K562 (cell line): ENCODE measurements at regions not wholly inside any gene's neighbourhood (a gene's known extent, or its start where the extent isn't known, plus 50 kb on each side); places are given as distances from the start of the nearest gene placed in this dataset.

Experiments used
- ATAC-seq: fragments of 200-7000 bp; cut with Tn5 transposase; 3 replicates; pipeline ENCODE4 v1.9.1; 2020; ENCODE audit warnings: moderate library complexity
- BruUV-seq: library from RNA; stranded (reverse); fragments of 400-500 nt; replicated peaks from 2 replicates; lab custom pipeline; 2021; lab: Mats Ljungman, UMichigan
- CTCF ChIA-PET: fragments of 300-600 bp; formaldehyde crosslinking; extraction: SDS; loops from one replicate; lab custom pipeline; 2021; ENCODE audit warnings: low intra/inter-chr PET ratio; lab: Yijun Ruan, JAX
- POLR2A ChIA-PET: fragments of 300-600, 350-650 bp; sonication (Branson Sonifier 250); formaldehyde crosslinking; extraction: SDS; loops from one replicate; lab custom pipeline; 2021; ENCODE audit warnings: antibody characterized with exemption, inconsistent platforms; lab: Yijun Ruan, JAX
- DNase-seq, 4 experiments: peaks; one replicate each; pipeline versions ENCODE4 v3.0.0 to v3.0.0-alpha.2; 2011 to 2018; ENCODE audit warnings: low spot score in 3 of 4, mixed read lengths in 3 of 4; ENCODE audit errors: extremely low read depth in 1 of 4
- FAIRE-seq: peaks from 2 replicates; lab custom pipeline; 2011; peaks lifted over from hg19 to GRCh38; lab: Jason Lieb, UNC
- H2AFZ ChIP-seq: 2 replicates; pipeline ENCODE4 v1.6.0; 2011; ENCODE audit warnings: low read depth, low read length, control low read depth, inconsistent platforms
- H3K27ac ChIP-seq: fragments of 200-600 bp; 3 replicates; pipeline ENCODE4 v1.8.0; 2011; ENCODE audit warnings: low read depth, mild to moderate bottlenecking, control low read depth, inconsistent platforms, low read length, moderate library complexity, mixed read lengths; ENCODE audit errors: extremely low read depth
- H3K27me3 ChIP-seq, 2 experiments: fragments of 300-600 bp in 1 of 2; 2 replicates in 1 of 2; 3 replicates in 1 of 2; pipeline versions ENCODE4 v1.6.0 to v1.8.0; 2011; ENCODE audit warnings: inconsistent platforms in 2 of 2, low read length in 2 of 2, mild to moderate bottlenecking in 1 of 2, mixed read lengths in 1 of 2, moderate library complexity in 1 of 2; ENCODE audit not compliant: control insufficient read depth in 2 of 2, insufficient read depth in 2 of 2
- H3K36me3 ChIP-seq: fragments of 300-600 bp; 3 replicates; pipeline ENCODE4 v1.8.0; 2011; ENCODE audit warnings: mild to moderate bottlenecking, low read length, inconsistent platforms; ENCODE audit not compliant: control insufficient read depth, insufficient read depth
- H3K4me1 ChIP-seq, 2 experiments: fragments of 200-600 bp in 1 of 2; replicated peaks in 1 of 2; 2 replicates in 1 of 2; 3 replicates in 1 of 2; pipeline versions ENCODE4 v1.5.1 to v1.8.0; 2011; ENCODE audit warnings: inconsistent platforms in 2 of 2, low read length in 2 of 2, mild to moderate bottlenecking in 1 of 2, mixed read lengths in 1 of 2, moderate library complexity in 1 of 2; ENCODE audit not compliant: control insufficient read depth in 2 of 2, insufficient read depth in 2 of 2
- H3K4me2 ChIP-seq: 2 replicates; pipeline ENCODE4 v1.6.1; 2011; ENCODE audit warnings: low read length, control low read depth, inconsistent platforms, mixed read lengths; ENCODE audit not compliant: insufficient read depth
- H3K4me3 ChIP-seq: fragments of 200-600 bp; sonication (generic), shearing (Covaris generic); 2 replicates; pipeline ENCODE4 v1.5.1; 2016; ENCODE audit warnings: control low read depth, inconsistent platforms
- H3K79me2 ChIP-seq: fragments of 200-600 bp; 3 replicates; pipeline ENCODE4 v1.8.0; 2011; ENCODE audit warnings: low read length, inconsistent platforms; ENCODE audit not compliant: control insufficient read depth, insufficient read depth
- H3K9ac ChIP-seq, 2 experiments: 2 replicates each; pipeline versions ENCODE4 v1.6.0 to v1.6.1; 2011; ENCODE audit warnings: low read depth in 2 of 2, low read length in 2 of 2, control low read depth in 1 of 2, inconsistent platforms in 1 of 2, mild to moderate bottlenecking in 1 of 2, mixed read lengths in 1 of 2; ENCODE audit not compliant: insufficient read depth in 1 of 2
- H3K9me1 ChIP-seq: one replicate; pipeline ENCODE4 v1.6.0; 2011; ENCODE audit warnings: inconsistent platforms, mild to moderate bottlenecking, low read length, moderate library complexity; ENCODE audit not compliant: control insufficient read depth, insufficient read depth
- H3K9me3 ChIP-seq: replicated peaks from 2 replicates; pipeline ENCODE4 v1.5.1; 2011; ENCODE audit warnings: low read depth, low read length, inconsistent platforms; ENCODE audit not compliant: control insufficient read depth, insufficient read depth
- H4K20me1 ChIP-seq: replicated peaks from 2 replicates; pipeline ENCODE4 v1.6.1; 2011; ENCODE audit warnings: low read length, inconsistent platforms, mixed read lengths; ENCODE audit not compliant: control insufficient read depth, insufficient read depth
- ATF7 ChIP-seq: fragments of 450-650 bp; IDR thresholded peaks from 2 replicates; pipeline ENCODE4 v1.7.1; 2014; ENCODE audit warnings: mild to moderate bottlenecking, moderate library complexity
- HDAC1 ChIP-seq, 2 experiments: fragments of 450-650 bp; IDR thresholded peaks; 2 replicates each; pipeline ENCODE4 v1.6.1; 2016 to 2017; ENCODE audit warnings: inconsistent platforms in 1 of 2, mild to moderate bottlenecking in 1 of 2, moderate library complexity in 1 of 2
- KDM4B ChIP-seq, 2 experiments: fragments of 450-650 bp in 1 of 2; sonication (generic) in 1 of 2; IDR thresholded peaks; 2 replicates each; pipeline ENCODE4 v1.6.1; 2016 to 2017; ENCODE audit warnings: borderline replicate concordance in 2 of 2, antibody characterized with exemption in 1 of 2, low read depth in 1 of 2, mild to moderate bottlenecking in 1 of 2
- KLF1 ChIP-seq: fragments of 450-650 bp; IDR thresholded peaks from 2 replicates; pipeline ENCODE4 v1.6.1; 2016; ENCODE audit warnings: missing genetic modification characterization, missing compliant biosample characterization
- NONO ChIP-seq, 2 experiments: fragments of 200-400 bp in 1 of 2; fragments of 450-650 bp in 1 of 2; formaldehyde crosslinking in 1 of 2; IDR thresholded peaks; 2 replicates each; pipeline ENCODE4 v1.6.1; 2017; ENCODE audit warnings: low read depth in 2 of 2, mild to moderate bottlenecking in 2 of 2, moderate library complexity in 2 of 2, low read length in 1 of 2
- NUFIP1 ChIP-seq: fragments of 450-650 bp; IDR thresholded peaks from 2 replicates; pipeline ENCODE4 v1.6.1; 2018; ENCODE audit not compliant: partially characterized antibody
- ZFX ChIP-seq: sonication (generic); formaldehyde crosslinking; IDR thresholded peaks from 2 replicates; pipeline ENCODE4 v1.8.0; 2022; ENCODE audit warnings: mild to moderate bottlenecking, missing genetic modification reagents, moderate library complexity
- WGBS: fragments of 100-300 bp; shearing (Covaris generic); methylation state at CpG from one replicate; pipeline ENCODE4 v1.1.6; 2016; ENCODE audit warnings: low coverage, mixed read lengths; ENCODE audit not compliant: insufficient coverage; ENCODE audit errors: missing lambda C conversion rate; 5-methylcytosine and 5-hydroxymethylcytosine counted together
- in situ Hi-C: fragments of 300-500 bp; cut with MboI; formaldehyde crosslinking; loops from 4 replicates; pipeline ENCODE4 v1.15.0; 2018; ENCODE audit warnings: inconsistent platforms, mixed read lengths
- intact Hi-C: fragments of 100-400 bp; cut with micrococcal nuclease; formaldehyde crosslinking; loops from 2 replicates; pipeline ENCODE4 v1.14.2; 2022
- TF ChIP-seq, protein P1 (sequence below): sonication (generic); formaldehyde crosslinking; IDR thresholded peaks from 2 replicates; pipeline ENCODE4 v1.9.0; 2022; ENCODE audit warnings: mild to moderate bottlenecking, missing genetic modification reagents
- TF ChIP-seq, protein P2 (sequence below): fragments of 250-450 bp; sonication (Bioruptor Pico); IDR thresholded peaks from 2 replicates; pipeline ENCODE4 v1.9.0; 2021; ENCODE audit warnings: mild to moderate bottlenecking
- TF ChIP-seq, protein P3 (sequence below), 2 experiments: fragments of 450-650 bp in 1 of 2; sonication (generic) in 1 of 2; formaldehyde crosslinking; conservative IDR thresholded peaks; 2 replicates each; pipeline versions ENCODE4 v1.4.0 to v1.8.1; 2020 to 2022; ENCODE audit warnings: mild to moderate bottlenecking in 1 of 2, missing genetic modification reagents in 1 of 2

DNA sequence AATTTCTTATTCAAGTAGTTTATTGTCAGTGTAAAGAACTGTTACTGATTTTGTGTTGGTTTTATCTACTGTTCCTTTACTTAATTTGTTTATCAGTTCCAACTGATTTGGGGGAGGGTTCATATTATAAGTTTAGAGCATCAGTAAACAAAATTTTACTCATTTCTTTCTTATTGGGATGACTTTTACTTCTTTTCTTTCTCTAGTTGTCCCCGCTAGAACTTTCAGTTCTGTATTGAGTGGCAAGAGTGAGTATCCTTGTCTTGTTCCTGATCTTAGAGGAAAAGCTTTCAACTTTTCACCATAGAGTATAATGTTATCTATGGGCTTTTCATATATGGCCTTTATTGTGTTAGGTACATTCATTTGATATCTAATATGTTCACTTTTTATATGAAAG, 584.1 kb downstream of the LRFN5 start:
- FAIRE-seq, result no peak

DNA sequence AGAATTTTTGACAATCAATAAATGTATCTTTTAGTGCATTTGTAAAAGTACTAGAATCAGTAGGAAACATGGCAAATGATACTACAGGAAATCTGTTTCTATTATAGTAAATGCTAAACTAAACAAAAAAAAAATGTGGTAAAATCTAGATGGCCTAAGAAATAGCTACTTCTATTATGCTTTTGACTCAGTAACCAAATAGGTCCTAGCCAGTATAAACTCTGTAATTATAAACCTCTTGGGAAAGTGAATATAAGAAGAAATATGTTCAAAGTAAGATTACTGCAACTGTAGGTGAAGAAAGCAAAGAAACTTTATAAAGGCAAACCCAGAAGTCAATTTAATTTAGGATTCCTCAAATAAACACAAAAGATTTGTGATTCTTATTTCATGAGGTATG, 581.2 kb downstream of the LRFN5 start:
- no peaks in the 10 kb centered on the region for H3K27me3 ChIP-seq
- H4K20me1 ChIP-seq, result no peaks in the 10 kb centered on the region
- no peaks in the 10 kb centered on the region for H3K9me3 ChIP-seq
- no peak for DNase-seq
- no peak for ATAC-seq
- H3K36me3 ChIP-seq, result no peaks in the 10 kb centered on the region
- H3K9me1 ChIP-seq, result no peaks in the 10 kb centered on the region
- H3K4me1 ChIP-seq, result no peaks in the 10 kb centered on the region
- no peak overlapping the region for H3K4me2 ChIP-seq
- H3K4me3 ChIP-seq, result no peak overlapping the region
- TF ChIP-seq NONO (IDR thresholded peaks at IDR 0.05; ENCODE audit: low read depth in 2 of 2, low read length in 1 of 2) (no peak), NUFIP1 (no peak), HDAC1 (IDR thresholded peaks at IDR 0.05) (no peak), KLF1 (tag) (no peak), ATF7 (no peak)
- TF ChIP-seq, protein P1, sequence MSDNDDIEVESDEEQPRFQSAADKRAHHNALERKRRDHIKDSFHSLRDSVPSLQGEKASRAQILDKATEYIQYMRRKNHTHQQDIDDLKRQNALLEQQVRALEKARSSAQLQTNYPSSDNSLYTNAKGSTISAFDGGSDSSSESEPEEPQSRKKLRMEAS (CRISPR knock-in tag), result no peak
- TF ChIP-seq, protein P2, sequence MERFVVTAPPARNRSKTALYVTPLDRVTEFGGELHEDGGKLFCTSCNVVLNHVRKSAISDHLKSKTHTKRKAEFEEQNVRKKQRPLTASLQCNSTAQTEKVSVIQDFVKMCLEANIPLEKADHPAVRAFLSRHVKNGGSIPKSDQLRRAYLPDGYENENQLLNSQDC, result no peak
- TF ChIP-seq, protein P3, sequence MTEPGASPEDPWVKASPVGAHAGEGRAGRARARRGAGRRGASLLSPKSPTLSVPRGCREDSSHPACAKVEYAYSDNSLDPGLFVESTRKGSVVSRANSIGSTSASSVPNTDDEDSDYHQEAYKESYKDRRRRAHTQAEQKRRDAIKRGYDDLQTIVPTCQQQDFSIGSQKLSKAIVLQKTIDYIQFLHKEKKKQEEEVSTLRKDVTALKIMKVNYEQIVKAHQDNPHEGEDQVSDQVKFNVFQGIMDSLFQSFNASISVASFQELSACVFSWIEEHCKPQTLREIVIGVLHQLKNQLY (CRISPR knock-in tag; conservative IDR thresholded peaks at IDR 0.05), result no peak
- TF ChIP-seq, all 486 proteins: peak for 0
- intact Hi-C loops, result no loop called here
- H2AFZ ChIP-seq, result no peak overlapping the region
- ChIA-PET POLR2A (no interaction called here), CTCF (no interaction called here)
- FAIRE-seq, result no peak
- no peaks in the 10 kb centered on the region for H3K79me2 ChIP-seq
- no peak overlapping the region for H3K9ac ChIP-seq
- no peak overlapping the region for H3K27ac ChIP-seq
- BruUV-seq, result no TSS peak
- in situ Hi-C loops, result no loop called here

More for the DNA sequence above, 584.1 kb downstream of the LRFN5 start:
- Histone ChIP-seq H4K20me1 (no peaks in the 10 kb centered on the region), H3K9me1 (no peaks in the 10 kb centered on the region), H2AFZ (no peak overlapping the region), H3K4me3 (no peak overlapping the region), H3K79me2 (no peaks in the 10 kb centered on the region), H3K27ac (no peak overlapping the region), H3K9ac (no peak overlapping the region), H3K9me3 (no peaks in the 10 kb centered on the region), H3K27me3 (no peaks in the 10 kb centered on the region), H3K4me1 (no peaks in the 10 kb centered on the region), H3K36me3 (no peaks in the 10 kb centered on the region), H3K4me2 (no peak overlapping the region)
- in situ Hi-C loops (no loop called here), intact Hi-C loops (no loop called here)
- no peak for TF ChIP-seq KDM4B (IDR thresholded peaks at IDR 0.05; ENCODE audit: borderline replicate concordance in 2 of 2, low read depth in 1 of 2)
- no peak for TF ChIP-seq ZFX (CRISPR knock-in tag)
- DNase-seq, result no peak
- ChIA-PET CTCF (no interaction called here), POLR2A (no interaction called here)
- no peak for ATAC-seq
- WGBS, result 0% methylated on average over 1 of the region's 1 CpG
- BruUV-seq, result no TSS peak
